ENCODE measurements at regions not wholly inside any gene's neighbourhood (a gene's known extent, or its start where the extent isn't known, plus 50 kb on each side); places are given as distances from the start of the nearest gene placed in this dataset.

DNA sequence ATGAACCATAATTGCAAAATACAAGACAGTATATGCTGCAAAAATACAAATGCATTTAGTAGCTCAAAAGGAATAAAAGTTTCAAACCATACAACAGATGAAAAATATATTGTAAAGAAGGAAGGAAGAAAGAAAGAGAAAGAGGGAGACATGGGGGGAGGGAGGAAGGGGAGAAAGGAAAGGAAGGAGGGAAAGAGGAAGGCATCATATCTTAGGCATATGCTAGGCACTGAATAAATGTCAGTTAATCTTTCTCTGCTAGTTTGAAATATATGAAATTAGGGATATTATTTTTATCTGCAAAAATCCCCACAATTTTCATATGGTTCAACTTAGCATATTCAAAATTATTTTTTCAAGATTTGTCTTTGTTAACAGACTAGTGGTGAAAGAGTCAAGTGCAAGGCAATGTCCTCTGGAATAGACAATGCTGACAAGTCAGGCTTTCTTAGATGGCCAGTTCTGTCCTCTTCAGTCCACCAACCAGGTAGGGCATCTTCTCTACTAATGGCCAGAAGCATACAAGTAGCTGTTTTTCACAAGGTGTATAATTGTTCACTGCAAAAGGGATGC lies 506.4 kb downstream of the PRKD1 start:
- TF ChIP-seq JUNB (IDR thresholded peaks at IDR 0.05) (no peak), KDM1A (IDR thresholded peaks at IDR 0.05; ENCODE audit: low read depth) (no peak), FOSL2 (IDR thresholded peaks at IDR 0.05) (no peak), FOSL2 (CRISPR knock-in tag; IDR thresholded peaks at IDR 0.05) (no peak), ZSCAN20 (CRISPR knock-in tag; IDR thresholded peaks at IDR 0.05) (no peak), NR3C1 (IDR thresholded peaks at IDR 0.05) (no peak), HOXB13 (CRISPR knock-in tag; IDR thresholded peaks at IDR 0.05; ENCODE audit: low read depth) (no peak), TFCP2L1 (CRISPR knock-in tag; IDR thresholded peaks at IDR 0.05) (no peak), MAZ (IDR thresholded peaks at IDR 0.05; ENCODE audit: borderline replicate concordance, low read depth, low read length) (no peak), SREBF2 (IDR thresholded peaks at IDR 0.05) (no peak), SMC3 (IDR thresholded peaks at IDR 0.05) (no peak), FOXS1 (CRISPR knock-in tag; IDR thresholded peaks at IDR 0.05) (no peak), NPAS2 (CRISPR knock-in tag; IDR thresholded peaks at IDR 0.05; ENCODE audit: borderline replicate concordance) (no peak), EP300 (IDR thresholded peaks at IDR 0.05) (no peak), POLR2AphosphoS2 (conservative IDR thresholded peaks at IDR 0.05; ENCODE audit: low read length) (no peak), CHD4 (IDR thresholded peaks at IDR 0.05; ENCODE audit: borderline replicate concordance) (no peak)
- TF ChIP-seq, protein P1, sequence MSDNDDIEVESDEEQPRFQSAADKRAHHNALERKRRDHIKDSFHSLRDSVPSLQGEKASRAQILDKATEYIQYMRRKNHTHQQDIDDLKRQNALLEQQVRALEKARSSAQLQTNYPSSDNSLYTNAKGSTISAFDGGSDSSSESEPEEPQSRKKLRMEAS (IDR thresholded peaks at IDR 0.05): no peak
- TF ChIP-seq, protein P2, sequence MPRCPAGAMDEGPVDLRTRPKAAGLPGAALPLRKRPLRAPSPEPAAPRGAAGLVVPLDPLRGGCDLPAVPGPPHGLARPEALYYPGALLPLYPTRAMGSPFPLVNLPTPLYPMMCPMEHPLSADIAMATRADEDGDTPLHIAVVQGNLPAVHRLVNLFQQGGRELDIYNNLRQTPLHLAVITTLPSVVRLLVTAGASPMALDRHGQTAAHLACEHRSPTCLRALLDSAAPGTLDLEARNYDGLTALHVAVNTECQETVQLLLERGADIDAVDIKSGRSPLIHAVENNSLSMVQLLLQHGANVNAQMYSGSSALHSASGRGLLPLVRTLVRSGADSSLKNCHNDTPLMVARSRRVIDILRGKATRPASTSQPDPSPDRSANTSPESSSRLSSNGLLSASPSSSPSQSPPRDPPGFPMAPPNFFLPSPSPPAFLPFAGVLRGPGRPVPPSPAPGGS (IDR thresholded peaks at IDR 0.05): no peak
- H3K9me3 ChIP-seq: no peaks in the 10 kb centered on the region
- DNase-seq (ENCODE audit: low read depth in 1 of 2, low spot score in 1 of 2) (no peak), ATAC-seq (no peak), FAIRE-seq (no peak)
- no peak overlapping the region for H3K4me3 ChIP-seq
- H3K4me2 ChIP-seq: no peak overlapping the region
- no peak overlapping the region for H3K27ac ChIP-seq
- ChIA-PET POLR2A (no interaction called here), CTCF (no interaction called here)
- H3K4me1 ChIP-seq: no peaks in the 10 kb centered on the region

DNA sequence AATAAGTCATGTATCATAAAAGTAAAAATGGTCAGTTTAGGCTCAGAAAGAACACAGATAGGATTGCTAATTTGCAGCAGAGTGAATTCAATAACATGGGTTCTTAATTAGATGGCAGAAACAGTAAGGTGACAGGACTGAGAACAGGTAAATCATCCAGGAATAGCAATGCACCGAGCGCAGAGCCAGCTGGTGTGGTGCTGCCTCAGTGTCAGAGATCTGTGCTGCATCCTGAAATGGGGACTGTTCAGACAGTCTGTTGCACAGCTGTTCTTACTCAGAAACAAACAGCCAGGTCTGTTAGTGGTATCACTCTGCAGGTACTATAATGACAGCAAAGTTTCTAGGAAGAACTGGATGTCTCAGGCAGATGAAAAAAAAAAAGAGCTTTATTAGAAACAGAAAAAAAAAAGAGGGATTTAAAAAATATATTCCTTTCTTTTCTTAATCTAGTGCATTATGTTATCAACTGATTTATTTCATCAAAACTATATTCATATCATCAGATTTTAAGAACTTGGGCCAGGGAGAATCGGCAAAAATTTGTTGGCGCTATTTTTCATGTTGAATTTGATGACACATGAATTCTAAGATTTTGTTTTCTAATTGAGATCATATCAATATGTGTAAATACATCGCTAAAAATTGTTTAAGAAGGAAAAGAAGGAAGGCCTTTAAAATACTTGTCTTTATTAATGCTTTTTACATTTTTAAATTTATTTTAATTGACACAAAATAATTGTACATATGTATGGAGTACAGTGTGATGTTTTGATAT lies 501.8 kb downstream of the PRKD1 start:
- ChIA-PET POLR2A (no interaction called here), CTCF (interaction anchor here (0.6 kb wide), 1 partner anchor 1792 kb away, joined by 3 read pairs; no protein-coding TSS in a partner anchor)
- Histone ChIP-seq H3K9me3 (no peaks in the 10 kb centered on the region), H3K4me2 (no peak overlapping the region), H3K27ac (no peak overlapping the region), H3K4me1 (no peaks in the 10 kb centered on the region), H3K4me3 (no peak overlapping the region)
- no peak for ATAC-seq
- DNase-seq (ENCODE audit: low read depth in 1 of 2, low spot score in 1 of 2): no peak
- TF ChIP-seq HOXB5 (CRISPR knock-in tag; IDR thresholded peaks at IDR 0.05) (no peak), CHD2 (IDR thresholded peaks at IDR 0.05; ENCODE audit: low read length, partially characterized antibody) (no peak), KDM5A (IDR thresholded peaks at IDR 0.05) (no peak), HOXB13 (CRISPR knock-in tag; IDR thresholded peaks at IDR 0.05; ENCODE audit: low read depth) (no peak), TP53 (CRISPR knock-in tag; IDR thresholded peaks at IDR 0.05) (no peak), MAZ (IDR thresholded peaks at IDR 0.05; ENCODE audit: borderline replicate concordance, low read depth, low read length) (no peak), RFX5 (IDR thresholded peaks at IDR 0.05) (no peak)
- TF ChIP-seq, protein P3, sequence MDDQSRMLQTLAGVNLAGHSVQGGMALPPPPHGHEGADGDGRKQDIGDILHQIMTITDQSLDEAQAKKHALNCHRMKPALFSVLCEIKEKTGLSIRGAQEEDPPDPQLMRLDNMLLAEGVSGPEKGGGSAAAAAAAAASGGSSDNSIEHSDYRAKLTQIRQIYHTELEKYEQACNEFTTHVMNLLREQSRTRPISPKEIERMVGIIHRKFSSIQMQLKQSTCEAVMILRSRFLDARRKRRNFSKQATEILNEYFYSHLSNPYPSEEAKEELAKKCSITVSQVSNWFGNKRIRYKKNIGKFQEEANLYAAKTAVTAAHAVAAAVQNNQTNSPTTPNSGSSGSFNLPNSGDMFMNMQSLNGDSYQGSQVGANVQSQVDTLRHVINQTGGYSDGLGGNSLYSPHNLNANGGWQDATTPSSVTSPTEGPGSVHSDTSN (IDR thresholded peaks at IDR 0.05): no peak
- FAIRE-seq: no peak
- 29% methylated on average over 5 of the region's 5 CpGs for WGBS (ENCODE audit: missing lambda C conversion rate)

Data from A549 (cell line).